HG03064 (cell line): ENCODE measurements at regions not wholly inside any gene's neighbourhood (a gene's known extent, or its start where the extent isn't known, plus 50 kb on each side); places are given as distances from the start of the nearest gene placed in this dataset.
"Not testable (repeated sequence)": the region's sequence is repeated elsewhere in the genome, so short reads cannot be mapped to it uniquely, and the experiment has no call there.

Experiments
- ATAC-seq: cut with Tn5 transposase; IDR thresholded peaks from one replicate; pipeline ENCODE4 v1.9.1; 2021; ENCODE audit warnings: low read depth; ENCODE audit not compliant: unreplicated experiment

DNA sequence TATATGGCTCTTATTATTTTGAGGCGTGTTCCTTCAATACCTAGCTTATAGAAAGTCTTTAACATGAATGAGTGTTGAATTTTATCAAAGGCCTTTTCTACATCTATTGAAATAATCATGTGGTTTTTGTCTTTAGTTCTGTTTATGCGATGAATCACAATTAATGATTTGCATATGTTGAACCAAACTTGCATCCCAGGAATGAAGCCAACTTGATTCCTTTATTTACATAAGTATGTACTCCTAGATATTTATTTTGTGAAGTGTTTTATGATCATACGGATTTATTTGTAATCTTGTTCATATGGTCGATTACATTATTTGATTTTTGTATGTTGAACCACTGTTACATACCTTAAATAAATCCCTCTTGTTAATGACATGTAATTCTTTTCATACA lies 244.3 kb upstream of the KCND2 start:
- ATAC-seq: no peak

DNA sequence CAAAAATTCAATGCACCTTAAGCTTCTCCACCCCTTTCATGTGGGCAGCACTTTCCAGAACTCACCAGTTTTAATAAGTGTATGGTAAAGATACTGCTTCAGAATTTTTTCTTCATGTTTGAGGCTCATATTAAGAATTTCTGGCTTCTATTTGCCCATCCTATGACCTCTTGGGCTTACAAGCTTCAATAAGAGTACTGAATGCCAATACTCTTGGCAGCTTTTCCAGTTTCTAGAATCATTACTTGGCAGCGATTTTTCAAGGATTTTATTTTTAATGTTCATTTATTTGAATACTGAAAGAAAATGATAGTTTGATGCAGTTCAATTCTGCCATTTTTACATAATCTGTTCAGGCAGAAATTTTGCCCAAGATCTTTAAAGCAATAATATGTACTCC lies 242.1 kb upstream of the KCND2 start:
- ATAC-seq: no peak

DNA sequence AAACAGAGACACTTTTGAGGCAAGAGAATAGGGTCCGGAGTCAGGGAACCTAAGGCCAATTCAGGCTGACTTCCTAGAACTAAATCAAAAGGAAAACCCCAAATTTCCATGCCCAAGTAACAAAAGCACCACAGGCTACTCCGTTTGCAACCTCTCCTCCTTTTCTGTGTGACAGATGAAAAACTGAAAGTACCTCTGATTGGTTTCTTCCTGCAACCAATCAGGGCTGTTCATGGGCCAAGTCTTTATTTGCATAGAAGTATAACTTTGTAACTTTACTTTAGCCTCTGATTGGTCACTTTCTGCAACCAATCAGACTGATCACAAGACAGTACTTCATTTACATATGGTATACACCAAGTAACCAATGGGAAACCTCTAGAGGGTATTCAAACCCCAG lies 239.9 kb upstream of the KCND2 start:
- ATAC-seq: no peak

DNA sequence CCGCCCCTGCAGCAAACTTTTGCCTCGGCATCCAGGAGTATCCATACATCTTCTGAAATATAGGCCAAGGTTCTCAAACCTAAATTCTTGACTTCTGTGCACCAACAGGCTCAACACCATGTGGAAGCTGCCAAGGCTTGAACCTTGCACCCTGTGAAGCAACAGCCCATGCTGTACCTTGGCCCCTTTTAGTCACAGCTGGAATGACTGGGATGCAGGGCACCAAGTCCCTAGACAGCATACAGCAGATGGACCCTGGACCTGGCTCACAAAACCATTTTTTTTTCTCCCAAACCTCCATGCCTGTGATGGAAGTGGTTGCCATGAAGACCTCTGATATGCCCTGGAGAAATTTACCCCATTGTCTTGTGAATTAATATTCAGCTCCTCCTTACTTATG lies 233.8 kb upstream of the KCND2 start:
- ATAC-seq: no peak

DNA sequence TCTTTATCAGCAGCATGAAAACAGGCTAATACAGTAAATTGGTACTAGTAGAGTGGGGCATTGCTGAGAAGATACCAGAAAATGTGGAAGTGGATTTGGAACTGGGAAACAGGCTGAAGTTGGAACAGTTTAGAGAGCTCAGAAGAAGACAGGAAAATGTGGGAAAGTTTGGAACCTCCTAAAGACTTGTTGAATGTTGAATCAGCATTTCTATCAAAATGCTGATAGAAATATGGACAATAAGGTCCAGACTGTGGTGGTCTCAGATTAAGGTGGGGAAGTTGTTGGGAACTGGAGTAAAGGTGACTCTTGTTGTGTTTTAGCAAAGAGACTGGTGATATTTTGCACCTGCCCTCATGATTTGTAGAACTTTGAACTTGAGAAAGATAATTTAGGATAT lies 231.2 kb upstream of the KCND2 start:
- no peak for ATAC-seq

DNA sequence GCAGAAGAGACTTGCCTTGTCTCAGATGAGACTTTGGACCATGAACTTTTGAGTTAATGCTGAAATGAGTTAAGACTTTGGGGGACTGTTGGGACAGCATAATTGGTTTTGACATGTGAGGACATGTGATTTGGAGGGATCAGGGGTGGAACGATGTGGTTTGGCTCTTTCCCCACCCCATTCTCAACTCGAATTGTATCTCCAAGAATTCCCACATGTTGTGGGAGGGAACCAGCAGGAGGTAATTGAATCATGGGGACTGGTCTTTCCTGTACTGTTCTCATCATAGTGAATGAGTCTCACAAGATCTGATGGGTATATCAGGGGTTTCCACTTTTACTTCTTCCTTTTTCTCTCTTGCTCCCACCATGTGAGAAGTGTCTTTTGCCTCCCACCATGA lies 229.7 kb upstream of the KCND2 start:
- no peak for ATAC-seq

DNA sequence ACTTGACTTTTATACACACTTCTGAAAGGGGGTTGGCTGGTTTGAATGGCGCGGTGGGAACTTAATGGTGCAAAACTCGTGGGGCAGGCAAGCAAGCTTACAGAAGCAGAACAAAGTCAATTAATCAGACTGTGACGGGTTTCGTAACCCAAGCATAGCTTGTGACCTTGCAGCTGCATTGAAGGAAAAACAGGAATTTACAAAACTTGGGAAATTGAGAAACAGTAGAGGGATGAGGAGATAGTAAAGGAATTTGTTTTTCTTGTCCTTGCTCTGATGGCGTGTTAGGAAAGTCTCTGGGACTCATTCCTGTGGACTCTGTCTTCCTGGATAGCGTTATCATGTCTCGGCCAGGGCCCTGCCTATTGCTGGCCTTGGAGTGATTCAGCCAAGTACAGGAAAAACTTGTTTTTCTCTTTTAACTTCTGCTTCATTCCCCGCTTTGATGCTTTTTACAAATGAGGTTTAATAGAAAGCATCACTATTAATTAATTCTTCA lies 220.0 kb upstream of the KCND2 start:
- ATAC-seq: no peak

DNA sequence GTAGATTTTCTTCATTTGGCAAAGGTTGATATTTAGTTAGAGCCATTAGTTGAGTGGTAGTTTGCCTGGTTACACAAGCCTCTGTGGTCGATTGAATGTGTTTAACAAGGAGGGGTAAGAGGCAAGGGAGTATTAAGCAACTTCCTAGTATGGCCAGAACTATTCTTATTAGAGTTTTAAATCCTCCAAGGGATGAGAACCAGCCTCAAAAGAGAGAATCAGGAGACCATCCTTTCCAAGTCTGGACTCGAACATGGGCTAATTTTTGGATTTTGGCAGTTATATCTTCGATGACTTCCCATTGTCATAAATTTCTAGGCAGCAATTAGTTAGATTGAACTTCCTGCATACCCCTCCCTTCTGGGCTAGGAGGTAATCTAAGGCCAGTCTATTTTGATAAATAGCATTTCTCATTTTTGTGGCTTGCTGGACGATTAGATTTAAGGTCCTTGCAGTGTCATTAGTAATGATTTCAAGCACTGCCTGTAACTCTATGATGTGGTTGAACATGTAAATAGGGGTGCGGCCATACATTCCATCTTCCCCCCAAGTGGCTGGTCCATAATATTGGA lies 219.5 kb upstream of the KCND2 start:
- ATAC-seq: no peak

DNA sequence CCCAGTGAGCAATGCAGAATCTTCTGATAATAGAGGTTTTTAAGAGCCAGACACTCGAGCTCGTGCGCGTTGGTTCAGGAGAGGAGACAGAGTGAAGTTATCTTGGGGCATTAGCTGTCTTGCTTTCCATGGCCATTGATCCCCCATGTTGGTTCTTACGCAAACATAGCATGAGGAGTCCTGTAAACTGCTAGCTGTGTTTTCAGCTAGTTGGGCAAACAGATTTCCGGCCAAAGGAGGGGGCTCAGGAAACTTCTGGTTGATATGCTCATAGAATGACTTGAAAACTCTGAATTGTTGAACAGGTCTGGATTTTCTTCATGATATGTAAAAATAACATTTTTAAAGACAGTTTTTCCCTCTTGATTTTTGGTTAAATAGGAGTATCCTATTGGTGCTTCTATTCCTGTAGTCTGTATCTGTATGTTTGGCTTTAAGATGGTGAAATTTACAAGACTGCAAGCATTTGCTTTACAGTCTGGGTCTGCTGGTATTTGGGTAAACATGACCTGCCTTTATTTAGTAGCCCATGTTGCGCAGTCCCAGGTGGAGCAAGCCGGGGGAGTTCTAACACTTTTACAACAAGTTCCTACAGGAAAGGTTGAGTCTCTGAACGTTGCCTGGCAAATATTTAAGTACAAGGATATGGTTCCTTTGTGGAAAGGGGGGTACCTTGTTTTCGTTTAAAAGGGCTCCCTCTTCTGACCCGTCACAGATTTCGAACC lies 218.4 kb upstream of the KCND2 start:
- no peak for ATAC-seq

DNA sequence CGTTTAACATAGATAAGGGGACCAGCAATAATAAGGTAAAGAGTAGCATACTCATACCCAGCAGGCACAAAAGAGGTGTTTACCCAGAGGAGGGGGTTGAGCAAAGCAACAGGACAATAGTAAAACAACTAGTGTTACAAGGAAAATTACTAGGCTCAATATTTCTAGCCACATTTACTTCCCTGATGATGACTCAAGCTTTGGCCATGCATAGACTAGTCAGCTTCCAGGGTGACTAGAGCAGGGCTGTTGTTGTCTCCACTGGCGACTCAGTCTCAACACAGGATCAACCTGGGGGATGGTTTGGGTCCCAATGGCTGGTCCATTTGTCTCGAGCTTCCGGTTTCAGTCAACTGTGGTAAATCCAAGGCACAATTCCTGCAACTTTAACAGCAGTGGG lies 217.7 kb upstream of the KCND2 start:
- no peak for ATAC-seq

DNA sequence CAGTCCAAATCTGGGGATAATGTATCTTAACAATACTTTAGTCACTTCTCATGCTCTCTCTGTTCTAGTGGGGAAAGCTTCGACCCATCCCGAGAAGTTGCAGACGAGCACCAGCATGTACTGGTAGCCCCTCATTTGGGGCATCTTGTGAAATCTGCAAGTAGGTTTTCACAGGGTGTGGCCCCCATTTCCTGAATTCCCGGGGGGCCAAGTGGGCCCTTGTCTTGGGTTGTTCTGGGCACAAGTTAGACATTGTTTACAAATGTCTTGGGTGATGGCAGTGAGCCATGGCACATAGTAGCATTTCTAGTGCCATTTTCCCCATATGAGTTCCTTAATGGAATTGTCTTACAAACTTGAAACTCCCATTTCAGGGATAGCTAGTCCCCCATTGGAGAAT lies 216.7 kb upstream of the KCND2 start:
- no peak for ATAC-seq

DNA sequence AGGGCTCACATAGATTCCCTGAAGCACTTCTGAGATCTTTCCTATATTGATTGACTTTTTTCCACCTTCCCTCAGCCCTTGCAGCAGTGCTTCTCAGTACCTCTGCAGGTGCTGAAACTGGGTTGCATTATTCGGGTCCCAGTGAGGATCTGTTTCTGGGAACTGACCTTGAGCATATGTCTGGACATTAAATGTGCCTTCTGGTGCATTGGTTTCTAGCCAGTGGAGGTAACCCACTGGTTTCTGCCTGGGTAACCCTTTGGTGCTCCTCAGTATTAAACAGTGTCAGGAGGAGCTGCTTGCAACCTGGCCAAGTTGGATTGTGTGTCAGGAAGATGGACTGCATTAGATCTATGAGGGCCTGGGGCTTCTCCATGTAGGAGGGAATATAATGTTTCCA lies 213.3 kb upstream of the KCND2 start:
- no peak for ATAC-seq

DNA sequence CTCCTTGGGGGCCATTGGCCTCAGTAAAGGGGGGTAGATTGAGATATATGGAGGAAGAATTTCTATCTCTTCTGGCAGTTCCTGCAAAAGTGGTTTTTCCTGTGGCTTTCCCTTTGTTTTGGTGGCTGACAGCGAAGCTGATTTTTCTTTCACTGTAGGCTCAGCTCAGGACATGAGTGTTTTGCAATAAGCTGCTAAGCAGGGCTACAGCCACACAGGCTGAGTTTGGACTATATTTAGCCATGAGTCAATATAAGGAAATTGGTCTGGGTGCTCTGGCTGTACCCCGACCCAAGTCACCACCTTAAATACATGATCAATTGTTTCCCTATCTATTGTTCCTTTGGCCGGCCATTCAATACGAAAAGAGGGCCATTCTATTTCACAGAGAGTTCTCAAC lies 212.7 kb upstream of the KCND2 start:
- no peak for ATAC-seq

DNA sequence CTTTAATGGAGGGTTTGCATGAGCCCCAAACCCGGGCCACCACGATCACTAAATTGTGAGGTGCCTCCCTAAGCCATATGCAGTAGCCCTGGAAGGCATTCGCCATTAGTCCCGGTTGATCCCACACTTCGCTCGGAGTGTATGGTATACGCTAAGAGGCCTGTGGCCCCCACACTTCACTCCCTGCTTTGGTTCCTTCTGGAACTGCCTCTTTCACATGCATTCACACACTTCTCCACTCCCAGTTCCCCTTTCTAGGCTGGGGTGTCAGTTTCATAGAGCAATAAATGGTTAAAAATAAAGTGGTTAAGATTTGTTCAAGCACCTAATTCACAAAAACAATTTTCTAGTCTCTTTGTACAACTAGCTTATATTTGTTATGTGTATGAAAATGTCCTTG lies 212.1 kb upstream of the KCND2 start:
- ATAC-seq: no peak

DNA sequence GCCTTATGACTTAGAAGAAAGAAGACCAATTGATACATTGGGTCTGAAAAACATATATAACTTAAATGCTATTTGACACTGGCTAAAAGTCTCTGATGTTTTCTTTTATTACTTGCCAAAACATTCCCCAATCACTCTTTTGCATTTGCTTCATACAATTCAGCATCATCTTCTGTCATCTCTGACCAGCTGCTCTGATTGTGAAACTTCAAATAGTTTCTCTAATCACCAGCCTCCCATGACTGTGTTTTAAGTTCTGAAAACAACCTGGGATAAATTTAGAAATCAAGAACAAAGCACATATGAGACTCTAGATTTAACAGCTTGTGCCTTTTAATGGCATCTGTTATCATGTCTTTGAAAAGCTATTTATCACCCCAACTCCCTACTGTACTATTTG lies 208.4 kb upstream of the KCND2 start:
- peak; percentile 74 for ATAC-seq

DNA sequence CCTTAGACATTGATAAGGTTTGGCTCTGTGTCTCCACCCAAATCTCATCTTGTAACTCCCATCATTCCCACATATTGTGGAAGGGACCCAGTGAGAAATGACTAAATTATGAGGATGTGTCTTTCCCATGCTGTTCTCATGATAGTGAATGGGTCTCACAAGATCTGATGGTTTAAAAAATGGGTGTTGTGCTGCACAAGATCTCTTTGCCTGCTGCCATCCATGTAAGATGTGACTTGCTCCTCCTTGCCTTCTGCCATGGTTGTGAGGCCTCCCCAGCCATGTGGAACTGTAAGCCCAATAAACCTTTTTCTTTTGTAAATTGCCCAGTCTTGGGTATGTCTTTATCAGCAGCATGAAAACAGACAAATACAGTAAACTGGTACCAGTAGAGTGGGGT lies 206.1 kb upstream of the KCND2 start:
- not testable (repeated sequence) for ATAC-seq

DNA sequence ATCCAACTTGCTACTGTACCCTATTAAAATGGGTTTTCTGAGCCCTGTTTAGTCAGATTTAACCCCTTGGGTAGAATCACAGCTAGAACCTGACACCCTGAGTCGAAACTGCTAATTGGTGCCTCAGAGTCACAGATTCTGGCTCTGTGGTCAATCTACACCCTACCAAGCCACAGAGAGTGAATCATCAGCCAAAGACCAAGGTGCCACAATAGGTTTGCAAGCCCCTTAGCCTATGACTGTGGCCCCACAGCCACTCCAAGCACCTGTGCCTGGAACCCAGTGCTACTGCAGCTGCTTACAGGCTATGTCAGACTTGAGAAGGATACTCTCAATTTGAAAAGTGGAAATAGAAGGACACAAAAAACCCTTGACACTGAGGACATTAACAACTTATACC lies 202.8 kb upstream of the KCND2 start:
- ATAC-seq: no peak

DNA sequence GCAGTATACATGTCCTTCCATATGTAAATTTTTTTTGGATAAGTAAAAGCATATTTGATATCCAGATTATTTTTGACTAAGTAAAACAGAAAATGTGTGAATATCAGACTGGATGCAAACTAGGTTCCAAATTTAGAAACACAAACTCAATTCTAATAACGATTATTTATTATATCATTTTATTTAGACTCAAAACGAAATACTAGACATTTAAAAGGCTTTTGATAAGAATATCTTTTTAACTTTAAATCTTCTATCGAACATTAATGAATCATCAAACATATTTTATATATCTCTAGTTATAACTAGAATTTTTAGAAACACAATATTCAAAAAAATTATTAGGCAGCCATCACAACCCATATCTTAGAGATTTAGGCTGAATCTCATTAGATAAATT lies 195.2 kb upstream of the KCND2 start:
- ATAC-seq: no peak

DNA sequence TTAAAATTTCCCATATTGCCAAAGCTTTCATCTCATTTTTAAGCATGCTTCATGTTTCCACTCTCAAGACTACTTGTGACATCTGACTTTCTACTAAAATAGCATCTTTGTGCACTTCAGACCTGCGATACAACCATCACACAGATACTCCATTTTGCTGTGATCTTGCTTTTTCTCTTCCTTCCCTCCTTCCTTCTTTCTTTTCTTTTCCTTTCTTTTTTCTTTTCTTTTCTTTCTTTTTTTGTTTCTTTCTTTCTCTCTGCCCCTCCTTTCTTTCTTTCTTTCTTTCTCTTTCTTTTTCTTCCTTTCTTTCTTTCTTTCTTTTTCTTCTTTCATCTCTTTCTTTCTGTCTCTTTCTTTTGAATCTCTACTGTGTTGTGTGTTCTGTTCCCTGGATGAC lies 194.0 kb upstream of the KCND2 start:
- ATAC-seq: no peak

DNA sequence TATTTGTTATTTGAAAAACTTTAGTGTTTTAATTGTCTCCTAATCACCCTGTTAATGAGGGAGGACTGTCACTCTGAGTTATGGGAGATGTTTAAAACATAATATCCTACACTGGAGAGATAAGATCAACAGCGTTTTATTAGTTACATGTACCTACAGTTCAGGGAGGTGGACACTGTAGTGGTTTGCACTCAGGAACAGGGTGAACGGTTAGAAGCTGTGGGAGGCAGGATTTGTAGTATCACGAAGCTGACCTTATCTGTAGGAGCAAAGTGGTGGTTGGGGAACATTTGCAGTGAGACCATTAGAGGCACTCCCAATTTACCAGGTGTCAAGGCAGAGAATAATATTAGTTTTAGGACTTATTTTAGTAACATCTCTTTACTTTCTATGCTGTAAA lies 193.3 kb upstream of the KCND2 start:
- ATAC-seq: no peak

DNA sequence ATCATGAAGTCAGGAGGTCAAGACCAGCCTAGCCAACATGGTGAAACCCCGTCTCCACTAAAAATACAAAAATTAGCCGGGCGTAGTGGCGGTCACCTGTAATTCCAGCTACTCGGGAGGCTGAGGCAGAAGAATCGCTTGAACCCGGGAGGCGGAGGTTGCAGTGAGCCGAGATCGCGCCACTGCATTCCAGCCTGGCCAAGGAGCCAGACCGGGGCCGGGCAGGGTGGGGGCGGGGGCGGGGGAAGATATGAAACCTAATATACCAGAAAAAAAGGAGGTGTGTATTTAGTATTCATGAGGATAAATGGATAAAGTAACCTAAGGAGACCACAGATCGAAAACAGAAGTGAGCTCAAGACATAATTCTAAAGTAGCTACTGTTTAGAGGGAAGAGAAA lies 186.5 kb upstream of the KCND2 start:
- ATAC-seq: not testable (repeated sequence)

DNA sequence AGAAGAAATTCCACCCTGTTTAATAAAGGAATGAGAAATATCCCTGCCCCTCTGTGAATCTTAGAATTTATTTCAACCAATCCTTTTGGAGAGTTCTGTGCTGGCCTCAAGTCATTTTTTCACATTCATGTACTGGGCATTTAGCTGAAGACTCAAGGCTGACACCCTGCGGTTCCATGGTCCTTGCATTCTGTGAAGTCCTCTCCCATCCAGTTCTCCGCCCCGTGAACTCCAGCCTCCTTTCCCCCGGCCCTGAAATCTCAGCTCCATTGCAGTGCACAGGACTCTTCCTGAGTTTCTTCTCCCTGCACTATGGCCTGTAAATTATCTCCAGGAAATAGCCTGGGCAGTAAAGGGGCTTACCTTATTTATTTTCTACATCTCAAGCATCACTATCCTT lies 183.0 kb upstream of the KCND2 start:
- no peak for ATAC-seq

DNA sequence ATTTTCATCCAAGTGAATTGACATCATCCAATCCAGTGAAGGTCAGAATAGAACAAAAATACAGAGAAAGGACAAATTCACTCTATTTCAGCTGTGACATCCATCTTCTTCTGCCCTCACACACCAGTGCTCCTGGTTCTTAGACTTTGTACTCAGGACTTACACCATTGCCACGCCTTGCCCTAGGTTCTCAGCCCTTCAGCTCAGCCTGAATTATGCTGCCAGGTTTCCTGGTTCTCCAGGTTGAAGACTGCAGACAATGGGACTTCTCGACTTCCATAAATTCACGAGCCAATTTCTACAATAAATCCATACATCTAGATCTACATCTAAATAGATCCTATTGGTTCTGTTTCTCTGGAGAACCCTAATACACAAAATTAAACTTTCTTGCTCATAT lies 181.2 kb upstream of the KCND2 start:
- ATAC-seq: no peak
